Glutamatergic neuron (in vitro differentiated cells): ENCODE measurements at regions not wholly inside any gene's neighbourhood (a gene's known extent, or its start where the extent isn't known, plus 50 kb on each side); places are given as distances from the start of the nearest gene placed in this dataset.
"Not testable (repeated sequence)": the region's sequence is repeated elsewhere in the genome, so short reads cannot be mapped to it uniquely, and the experiment has no call there.

Source experiments
- DNase-seq: peaks from one replicate; pipeline ENCODE4 v3.0.0; 2022
- H3K27ac Mint-ChIP-seq: one replicate; pipeline ENCODE4 v1.8.0; 2020; ENCODE audit warnings: mild to moderate bottlenecking, mixed read lengths, inconsistent platforms; ENCODE audit not compliant: unreplicated experiment
- H3K27me3 Mint-ChIP-seq: one replicate; pipeline ENCODE4 v1.8.0; 2020; ENCODE audit warnings: mild to moderate bottlenecking, moderate library complexity, mixed read lengths, inconsistent platforms; ENCODE audit not compliant: unreplicated experiment
- H3K36me3 Mint-ChIP-seq: one replicate; pipeline ENCODE4 v1.8.0; 2020; ENCODE audit warnings: mild to moderate bottlenecking, mixed read lengths, inconsistent platforms; ENCODE audit not compliant: unreplicated experiment
- H3K4me1 Mint-ChIP-seq: one replicate; pipeline ENCODE4 v1.8.0; 2020; ENCODE audit warnings: mild to moderate bottlenecking, low read depth, mixed read lengths, inconsistent platforms; ENCODE audit not compliant: unreplicated experiment
- H3K4me3 Mint-ChIP-seq: one replicate; pipeline ENCODE4 v1.8.0; 2020; ENCODE audit warnings: mild to moderate bottlenecking, mixed read lengths, inconsistent platforms; ENCODE audit not compliant: unreplicated experiment
- H3K9me3 Mint-ChIP-seq: one replicate; pipeline ENCODE4 v1.8.0; 2020; ENCODE audit warnings: mild to moderate bottlenecking, moderate library complexity, mixed read lengths, inconsistent platforms; ENCODE audit not compliant: unreplicated experiment
- CTCF ChIP-seq: fragments of 200-600 bp; sonication (generic); IDR thresholded peaks from one replicate; pipeline ENCODE4 v1.5.0; 2021; ENCODE audit not compliant: partially characterized antibody, unreplicated experiment

- no peak for DNase-seq
- no peaks in the 10 kb centered on the region for H3K9me3 Mint-ChIP-seq
Observed at GRCh38 chr5:166795756-166796155, 1495.7 kb upstream of the WWC1 start.

GRCh38 chr5:166803058-166803457 is 1488.4 kb upstream of the WWC1 start:
- no peaks in the 10 kb centered on the region for H3K27me3 Mint-ChIP-seq
- H3K27ac Mint-ChIP-seq = no peak overlapping the region
- no peak for TF ChIP-seq CTCF
- no peaks in the 10 kb centered on the region for H3K4me1 Mint-ChIP-seq
- H3K4me3 Mint-ChIP-seq = no peak overlapping the region
- no peaks in the 10 kb centered on the region for H3K9me3 Mint-ChIP-seq
- DNase-seq = no peak
- no peaks in the 10 kb centered on the region for H3K36me3 Mint-ChIP-seq

More at GRCh38 chr5:166795756-166796155, 1495.7 kb upstream of the WWC1 start:
- no peaks in the 10 kb centered on the region for H3K36me3 Mint-ChIP-seq
- no peak overlapping the region for H3K27ac Mint-ChIP-seq
- H3K4me3 Mint-ChIP-seq = no peak overlapping the region
- H3K4me1 Mint-ChIP-seq = no peaks in the 10 kb centered on the region
- no peak for TF ChIP-seq CTCF
- no peaks in the 10 kb centered on the region for H3K27me3 Mint-ChIP-seq

GRCh38 chr5:166804223-166804622 is 1487.2 kb upstream of the WWC1 start:
- not testable (repeated sequence) for H3K4me1 Mint-ChIP-seq, DNase-seq, H3K36me3 Mint-ChIP-seq, H3K27ac Mint-ChIP-seq, H3K9me3 Mint-ChIP-seq, H3K27me3 Mint-ChIP-seq, H3K4me3 Mint-ChIP-seq

GRCh38 chr5:166804693-166805092 is 1486.8 kb upstream of the WWC1 start:
- H3K27me3 Mint-ChIP-seq, H3K4me1 Mint-ChIP-seq, DNase-seq, H3K9me3 Mint-ChIP-seq, H3K4me3 Mint-ChIP-seq, H3K36me3 Mint-ChIP-seq, H3K27ac Mint-ChIP-seq: not testable (repeated sequence)

- H3K4me1 Mint-ChIP-seq, DNase-seq, H3K4me3 Mint-ChIP-seq, H3K36me3 Mint-ChIP-seq, H3K27ac Mint-ChIP-seq, H3K9me3 Mint-ChIP-seq, H3K27me3 Mint-ChIP-seq: not testable (repeated sequence)
Observed at GRCh38 chr5:166810093-166810658, 1481.3 kb upstream of the WWC1 start.

- Mint-ChIP-seq H3K4me3 (no peak overlapping the region), H3K4me1 (no peaks in the 10 kb centered on the region), H3K27me3 (peaks cover 2% of the 10 kb centered on the region), H3K9me3 (no peaks in the 10 kb centered on the region), H3K27ac (no peak overlapping the region), H3K36me3 (no peaks in the 10 kb centered on the region)
- TF ChIP-seq CTCF = no peak
- no peak for DNase-seq
Observed at GRCh38 chr5:166810721-166811120, 1480.7 kb upstream of the WWC1 start.
